Endothelial cell of umbilical vein (primary cell): ENCODE measurements at regions not wholly inside any gene's neighbourhood (a gene's known extent, or its start where the extent isn't known, plus 50 kb on each side); places are given as distances from the start of the nearest gene placed in this dataset.

Experiments used
- BruUV-seq: library from RNA; stranded (reverse); fragments of 400-500 nt; replicated peaks from 2 replicates; lab custom pipeline; 2021; lab: Mats Ljungman, UMichigan
- CTCF ChIA-PET: fragments of 300-600, 350-600 bp; sonication (Branson Sonifier 250); formaldehyde crosslinking; loops from one replicate; lab custom pipeline; 2021; ENCODE audit warnings: antibody characterized with exemption, inconsistent platforms; lab: Charles Lee
- POLR2A ChIA-PET: fragments of 300-600, 350-600 bp; sonication (Branson Sonifier 250); formaldehyde crosslinking; loops from one replicate; lab custom pipeline; 2021; ENCODE audit warnings: antibody characterized with exemption, inconsistent platforms; lab: Charles Lee
- DNase-seq: peaks from one replicate; pipeline ENCODE4 v3.0.0-alpha.2; 2011; ENCODE audit warnings: low read depth, low spot score
- FAIRE-seq: peaks from 2 replicates; lab custom pipeline; 2011; peaks lifted over from hg19 to GRCh38; lab: Jason Lieb, UNC
- H2AFZ ChIP-seq: 2 replicates; pipeline ENCODE4 v1.6.0; 2012; ENCODE audit warnings: low read depth, low read length, control low read depth, inconsistent platforms
- H3K27ac ChIP-seq: 2 replicates; pipeline ENCODE4 v1.5.1; 2011; ENCODE audit warnings: low read depth, mild to moderate bottlenecking, control low read depth, low read length, moderate library complexity; ENCODE audit not compliant: insufficient read depth
- H3K27me3 ChIP-seq, 2 experiments: 2 replicates each; pipeline versions ENCODE4 v1.6.0 to v1.6.1; 2011; ENCODE audit warnings: low read length in 2 of 2, mixed read lengths in 1 of 2; ENCODE audit not compliant: control insufficient read depth in 2 of 2, insufficient read depth in 2 of 2
- H3K36me3 ChIP-seq, 2 experiments: 2 replicates in 1 of 2; 3 replicates in 1 of 2; pipeline ENCODE4 v1.5.1; 2011; ENCODE audit warnings: low read length in 2 of 2, mild to moderate bottlenecking in 1 of 2, moderate library complexity in 1 of 2; ENCODE audit not compliant: control insufficient read depth in 2 of 2, insufficient read depth in 2 of 2; ENCODE audit errors: extremely low read depth in 1 of 2
- H3K4me1 ChIP-seq: 3 replicates; pipeline ENCODE4 v1.5.1; 2011; ENCODE audit warnings: mild to moderate bottlenecking, low read length; ENCODE audit not compliant: control insufficient read depth, insufficient read depth; ENCODE audit errors: extremely low read depth
- H3K4me2 ChIP-seq: 2 replicates; pipeline ENCODE4 v1.6.1; 2011; ENCODE audit warnings: low read length, control low read depth, mixed read lengths; ENCODE audit not compliant: insufficient read depth
- H3K4me3 ChIP-seq, 3 experiments: fragments of 200-600 bp in 1 of 3; sonication (generic), shearing (Covaris generic) in 1 of 3; replicated peaks in 1 of 3; 2 replicates each; pipeline ENCODE4 v1.5.1; 2011 to 2016; ENCODE audit warnings: control low read depth in 3 of 3, low read length in 3 of 3, mild to moderate bottlenecking in 2 of 3, inconsistent platforms in 1 of 3, low read depth in 1 of 3, moderate library complexity in 1 of 3; ENCODE audit not compliant: insufficient read depth in 1 of 3
- H3K79me2 ChIP-seq: 2 replicates; pipeline ENCODE4 v1.6.0; 2012; ENCODE audit warnings: low read length, inconsistent platforms; ENCODE audit not compliant: control insufficient read depth, insufficient read depth
- H3K9ac ChIP-seq: replicated peaks from 2 replicates; pipeline ENCODE3; 2011; ENCODE audit warnings: low read length, control low read depth; ENCODE audit not compliant: insufficient read depth; ENCODE audit errors: extremely low read depth
- H3K9me1 ChIP-seq: replicated peaks from 3 replicates; pipeline ENCODE4 v1.6.0; 2011; ENCODE audit warnings: mild to moderate bottlenecking, low read length; ENCODE audit not compliant: control insufficient read depth, insufficient read depth; ENCODE audit errors: extremely low read depth
- H3K9me3 ChIP-seq: replicated peaks from 2 replicates; pipeline ENCODE4 v1.5.1; 2012; ENCODE audit warnings: low read length, inconsistent platforms; ENCODE audit not compliant: control insufficient read depth, insufficient read depth
- H4K20me1 ChIP-seq: replicated peaks from 2 replicates; pipeline ENCODE3; 2011; ENCODE audit warnings: mild to moderate bottlenecking, low read length; ENCODE audit not compliant: control insufficient read depth, insufficient read depth; ENCODE audit errors: extremely low read depth
- CTCF ChIP-seq, 2 donors: IDR thresholded peaks; 1 replicate in 1 of 2; 2 replicates in 1 of 2; pipeline ENCODE4 v1.5.1; 2011; ENCODE audit warnings: low read length in 2 of 2, mild to moderate bottlenecking in 2 of 2, moderate library complexity in 2 of 2, control low read depth in 1 of 2, inconsistent platforms in 1 of 2, low read depth in 1 of 2; ENCODE audit not compliant: insufficient read depth in 1 of 2; ENCODE audit errors: extremely low read depth in 1 of 2
- EZH2 ChIP-seq: IDR thresholded peaks from 2 replicates; pipeline ENCODE4 v1.6.1; 2012; ENCODE audit warnings: borderline replicate concordance, low read depth, mild to moderate bottlenecking, moderate library complexity, low read length, inconsistent platforms; ENCODE audit not compliant: severe bottlenecking
- FOS ChIP-seq: IDR thresholded peaks from 2 replicates; pipeline ENCODE4 v1.6.1; 2011; ENCODE audit warnings: mild to moderate bottlenecking, low read length, moderate library complexity, borderline replicate concordance; ENCODE audit not compliant: insufficient read depth
- GATA2 ChIP-seq: IDR thresholded peaks from 2 replicates; pipeline ENCODE4 v1.7.0; 2011; ENCODE audit warnings: low read depth, mild to moderate bottlenecking, moderate library complexity, mixed read lengths, low read length; ENCODE audit not compliant: insufficient read length, insufficient read depth
- JUN ChIP-seq: IDR thresholded peaks from 2 replicates; pipeline ENCODE4 v1.6.1; 2011; ENCODE audit warnings: borderline replicate concordance, low read depth; ENCODE audit not compliant: insufficient read length, insufficient read depth
- MYC ChIP-seq: IDR thresholded peaks from one replicate; pipeline ENCODE4 v1.6.1; 2011; ENCODE audit warnings: mild to moderate bottlenecking, low read depth, low read length
- POLR2A ChIP-seq: IDR thresholded peaks from 2 replicates; pipeline ENCODE4 v1.6.1; 2012; ENCODE audit warnings: low read depth, mild to moderate bottlenecking, control low read depth, low read length
- POLR2AphosphoS5 ChIP-seq: IDR thresholded peaks from 2 replicates; pipeline ENCODE4 v1.6.1; 2012; ENCODE audit warnings: low read depth, mild to moderate bottlenecking, control low read depth, low read length, moderate library complexity; ENCODE audit not compliant: insufficient read depth
- dilution Hi-C: fragments of 300-500 bp; cut with MboI; formaldehyde crosslinking; loops from one replicate; pipeline ENCODE4 v1.15.0; 2019; ENCODE audit warnings: low sequenced_read_pairs; ENCODE audit not compliant: extremely low pct_ligation_motif_present
- intact Hi-C: fragments of 100-400 bp; cut with micrococcal nuclease; formaldehyde crosslinking; loops from one replicate; pipeline ENCODE4 v1.10.0; 2022
- TF ChIP-seq, protein P1 (sequence below): IDR thresholded peaks from 2 replicates; pipeline ENCODE4 v1.6.1; 2011; ENCODE audit not compliant: insufficient read depth, insufficient read length

DNA sequence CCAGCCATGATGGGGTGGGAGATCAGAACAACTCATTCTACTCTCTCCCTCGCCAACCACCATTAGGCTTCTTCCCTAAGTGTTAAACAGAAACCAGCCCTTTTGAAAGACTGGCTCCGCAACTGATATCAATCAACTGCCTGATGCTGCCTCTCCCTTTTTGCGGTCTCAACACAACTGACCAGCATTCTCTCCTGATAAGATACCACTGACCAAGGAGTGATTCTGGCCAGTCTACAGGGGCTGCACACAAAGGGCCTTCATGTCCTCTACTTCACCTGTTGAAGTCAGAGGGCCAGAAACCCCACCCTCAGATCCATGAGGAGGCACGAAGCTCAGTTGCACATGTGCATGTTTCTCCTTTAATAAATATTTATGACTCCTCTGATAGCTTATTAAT is 145.1 kb downstream of the CD24 start:
- ChIA-PET POLR2A (no interaction called here), CTCF (no interaction called here)
- no peak overlapping the region for H3K4me3 ChIP-seq
- no peaks in the 10 kb centered on the region for H3K79me2 ChIP-seq
- no peak overlapping the region for H3K9ac ChIP-seq
- H3K27me3 ChIP-seq: no peaks in the 10 kb centered on the region
- DNase-seq (no peak), FAIRE-seq (no peak)
- no peak overlapping the region for H3K4me2 ChIP-seq
- dilution Hi-C loops: no loop called here
- no peak overlapping the region for H3K27ac ChIP-seq
- no TSS peak for BruUV-seq
- no peak overlapping the region for H2AFZ ChIP-seq
- no peaks in the 10 kb centered on the region for H4K20me1 ChIP-seq
- H3K9me3 ChIP-seq: no peaks in the 10 kb centered on the region
- no peak for TF ChIP-seq JUN
- no peak for TF ChIP-seq POLR2A
- no peak for TF ChIP-seq EZH2
- TF ChIP-seq FOS: no peak
- no peak for TF ChIP-seq POLR2AphosphoS5
- TF ChIP-seq GATA2: no peak
- no peak for TF ChIP-seq CTCF (IDR thresholded peaks at IDR 0.05; ENCODE audit: extremely low read depth in 1 of 2, insufficient read depth in 1 of 2, low read depth in 1 of 2, low read length in 2 of 2)
- TF ChIP-seq MYC: no peak
- TF ChIP-seq, protein P1, sequence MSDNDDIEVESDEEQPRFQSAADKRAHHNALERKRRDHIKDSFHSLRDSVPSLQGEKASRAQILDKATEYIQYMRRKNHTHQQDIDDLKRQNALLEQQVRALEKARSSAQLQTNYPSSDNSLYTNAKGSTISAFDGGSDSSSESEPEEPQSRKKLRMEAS: no peak
- no peaks in the 10 kb centered on the region for H3K4me1 ChIP-seq
- no peaks in the 10 kb centered on the region for H3K36me3 ChIP-seq
- no peaks in the 10 kb centered on the region for H3K9me1 ChIP-seq
- intact Hi-C loops: no loop called here
